Tongue (tissue), 1 donor: ENCODE measurements at regions not wholly inside any gene's neighbourhood (a gene's known extent, or its start where the extent isn't known, plus 50 kb on each side); places are given as distances from the start of the nearest gene placed in this dataset.

Experiments used
- DNase-seq: peaks from one replicate; pipeline ENCODE4 v3.0.0-alpha.2; 2015

DNA sequence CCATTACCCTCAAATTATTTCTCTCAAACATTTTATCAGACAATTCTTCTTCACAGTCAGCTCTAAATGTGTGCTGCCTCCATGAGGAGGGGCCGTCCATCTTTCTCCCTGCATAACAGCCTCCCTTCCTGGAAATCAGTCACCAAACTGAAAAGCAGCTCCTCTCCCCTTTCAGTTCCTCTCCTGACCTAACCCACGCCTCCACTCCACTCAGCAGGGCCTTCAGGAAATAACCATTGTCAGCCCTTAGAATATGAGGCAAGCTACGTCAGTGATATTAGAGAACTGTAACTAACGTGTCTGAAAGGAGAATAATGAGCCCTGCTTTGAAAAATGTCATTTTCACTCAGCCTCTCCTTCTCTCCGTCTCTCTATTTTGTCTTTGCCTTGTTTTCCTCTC lies 116.2 kb downstream of the OLFM4 start:
- peak; percentile 20 for DNase-seq

DNA sequence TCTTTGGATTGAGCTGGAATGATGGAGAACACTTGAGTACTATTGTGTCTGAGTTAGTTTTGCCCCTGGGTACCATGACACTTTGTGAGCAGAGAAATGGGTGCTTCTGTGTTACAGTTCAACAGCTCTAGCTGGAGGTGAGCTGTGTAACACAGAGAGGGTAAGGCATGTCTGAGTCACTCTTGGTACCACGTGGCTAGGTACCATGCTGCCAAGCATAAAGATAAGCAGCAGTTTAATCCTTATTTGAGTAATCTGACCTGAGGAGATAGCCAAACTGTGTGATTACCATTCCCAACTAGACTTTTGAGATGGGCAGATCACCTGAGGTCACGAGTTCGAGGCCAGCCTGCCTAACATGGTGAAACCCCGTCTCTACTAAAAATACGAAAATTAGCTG lies 122.0 kb downstream of the OLFM4 start:
- no peak for DNase-seq

DNA sequence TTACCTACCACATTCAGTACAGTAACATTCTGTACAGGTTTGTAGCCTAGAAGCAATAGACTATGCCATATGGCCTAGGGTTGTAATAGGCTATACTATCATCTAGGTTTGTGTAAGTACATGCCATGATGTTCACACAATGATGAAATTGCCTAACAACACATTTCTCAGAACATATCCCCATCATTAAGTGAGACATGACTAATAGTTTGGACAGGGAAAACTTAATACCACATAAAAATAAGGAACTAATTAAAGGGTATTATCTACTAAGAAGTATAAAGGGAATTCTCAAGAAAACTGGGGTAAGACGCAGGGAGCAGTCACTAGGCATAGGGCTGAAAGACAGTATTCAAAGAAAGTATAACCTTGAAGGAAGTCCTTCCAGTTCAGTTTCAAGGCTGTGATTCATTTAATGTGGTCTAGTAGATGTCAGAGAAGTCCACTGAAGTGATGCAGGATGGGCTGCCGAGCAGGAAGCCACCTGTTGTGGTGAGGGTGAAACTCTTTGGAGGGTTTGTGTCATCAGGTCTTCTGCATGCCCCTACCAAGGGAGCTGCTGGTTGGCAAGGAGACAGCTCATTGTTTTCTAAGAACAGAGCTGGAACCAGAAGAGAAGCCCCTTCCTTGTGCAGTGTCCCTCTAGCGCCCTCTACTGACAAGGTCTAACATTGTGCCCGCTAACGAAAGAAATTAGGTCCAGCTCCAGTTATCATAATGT lies 122.9 kb downstream of the OLFM4 start:
- DNase-seq: peak; percentile 86

DNA sequence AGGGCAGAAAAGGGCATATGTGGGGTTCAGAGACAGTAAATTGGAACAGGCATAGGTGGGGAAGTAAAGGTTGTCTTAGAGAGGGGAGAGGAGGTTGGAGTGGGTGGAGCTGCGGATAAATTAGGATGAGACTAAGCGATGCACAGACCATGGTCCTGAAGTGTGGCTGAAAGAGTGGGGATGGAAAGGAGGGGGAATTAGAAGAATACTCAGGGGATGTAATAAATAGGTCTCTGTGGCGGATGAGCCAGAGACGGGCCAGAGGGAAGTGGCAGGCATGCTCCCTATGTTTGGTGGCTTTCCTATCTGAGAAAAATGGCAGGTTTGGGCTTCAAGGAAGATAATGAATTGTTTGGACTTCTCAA lies 123.4 kb downstream of the OLFM4 start:
- DNase-seq: no peak

DNA sequence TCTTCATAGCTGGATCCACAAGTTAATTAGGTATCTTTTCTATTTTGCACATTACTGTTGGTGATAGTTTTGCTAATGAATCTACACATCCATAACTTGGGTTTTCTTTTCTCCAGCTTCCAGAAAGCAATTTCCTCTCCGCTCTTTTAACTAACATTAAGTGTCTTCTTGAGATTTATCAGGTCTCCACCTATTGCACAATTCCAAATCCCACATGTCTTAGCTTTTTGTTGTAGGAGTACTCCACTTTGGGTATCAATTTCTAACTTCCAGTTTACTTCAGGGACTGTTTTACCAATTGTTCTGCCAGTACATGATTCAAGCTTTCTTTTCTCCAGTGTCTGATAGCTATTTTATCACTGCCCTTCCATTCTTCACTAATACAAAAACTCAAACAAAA lies 129.6 kb downstream of the OLFM4 start:
- no peak for DNase-seq

DNA sequence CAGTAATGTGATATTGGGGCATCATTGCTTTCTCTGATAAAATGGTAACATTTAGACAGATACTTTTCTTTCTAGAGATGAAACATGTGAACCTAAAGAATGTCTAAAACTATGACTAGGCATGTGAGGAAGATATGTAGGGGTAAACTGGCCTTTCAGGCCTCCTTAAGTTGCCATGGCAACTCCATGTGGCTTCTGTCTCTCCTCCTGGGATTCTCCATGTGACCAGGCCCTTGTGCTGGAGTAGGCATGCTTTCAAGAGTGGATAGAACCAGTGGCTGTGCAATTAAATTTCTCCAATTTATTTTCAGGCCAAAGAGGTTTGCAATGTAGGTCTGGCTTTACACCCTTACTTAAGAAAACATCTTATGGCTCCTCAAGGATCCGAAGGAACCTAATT lies 130.8 kb downstream of the OLFM4 start:
- no peak for DNase-seq

DNA sequence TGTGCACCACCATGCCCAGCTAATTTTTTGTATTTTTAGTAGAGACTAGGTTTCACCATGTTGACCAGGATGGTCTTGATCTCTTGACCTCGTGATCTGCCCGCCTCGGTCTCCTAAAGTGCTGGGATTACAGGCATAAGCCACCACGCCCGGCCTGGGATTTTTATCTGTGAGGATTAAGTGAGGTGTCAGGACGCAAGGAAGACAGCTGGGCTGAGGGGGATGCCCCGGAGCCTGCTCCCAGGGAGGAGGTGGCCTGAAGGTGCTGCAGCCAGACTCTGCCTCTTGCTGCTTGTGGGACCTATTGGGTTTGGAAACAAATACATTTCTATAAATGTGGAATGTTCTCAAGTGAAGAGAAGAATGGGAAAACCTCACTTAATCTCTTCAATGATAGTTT lies 131.6 kb downstream of the OLFM4 start:
- DNase-seq: no peak

DNA sequence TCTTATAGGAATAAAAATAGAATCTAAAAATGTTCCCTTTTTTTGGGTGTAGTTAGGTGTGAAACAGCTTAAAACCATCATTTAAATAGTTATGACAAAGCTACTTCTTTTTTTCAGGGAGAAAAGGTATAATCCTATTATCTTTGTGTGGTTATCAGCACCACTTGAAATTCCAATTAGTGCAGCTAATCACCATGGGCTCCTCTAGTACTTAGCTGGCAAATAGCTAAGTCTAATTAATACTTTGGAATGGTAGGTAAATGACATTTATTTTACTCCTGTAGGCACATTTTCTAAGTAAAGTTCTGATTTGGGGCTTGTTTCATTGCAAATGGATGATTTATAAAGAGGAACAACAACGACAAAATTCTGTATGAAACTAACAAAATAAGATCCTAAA lies 132.6 kb downstream of the OLFM4 start:
- DNase-seq: no peak

DNA sequence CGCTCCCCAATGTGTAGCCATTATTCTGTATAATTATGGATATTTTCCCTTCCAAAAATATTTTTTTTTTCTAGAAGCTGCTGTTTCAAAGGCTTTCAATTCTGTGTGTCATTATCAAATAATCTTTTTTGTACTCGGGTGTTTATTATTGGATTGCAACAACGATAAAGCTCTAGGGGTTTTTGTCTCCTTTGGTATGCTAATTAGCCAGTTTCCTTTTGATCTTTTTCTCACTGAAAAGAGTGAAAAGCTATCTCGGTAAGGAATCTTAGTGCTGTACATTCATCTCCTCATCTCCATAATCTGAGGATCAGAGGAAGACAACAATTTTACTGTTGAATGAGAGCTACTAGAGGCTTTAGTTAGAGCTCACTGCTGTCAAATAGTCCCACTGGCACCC lies 136.6 kb downstream of the OLFM4 start:
- DNase-seq: no peak

DNA sequence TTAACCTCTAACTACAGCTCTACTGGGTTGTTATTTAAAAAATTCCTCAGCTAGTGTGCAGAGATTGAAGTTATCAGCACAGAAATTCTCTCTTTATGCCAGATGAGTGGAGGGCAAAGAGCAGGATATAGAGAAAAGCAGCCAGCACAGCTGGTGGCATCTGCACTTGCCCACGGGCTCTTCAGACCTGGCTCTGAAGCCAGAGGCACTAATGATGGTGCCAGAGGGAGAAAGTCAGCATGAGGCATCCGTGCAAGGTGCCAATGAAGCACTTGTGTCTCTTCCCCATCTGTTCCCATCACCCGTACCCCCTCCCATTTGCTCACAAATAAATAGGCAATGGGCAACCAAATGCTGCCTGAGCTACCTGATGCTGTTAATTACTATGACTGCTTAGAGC lies 138.9 kb downstream of the OLFM4 start:
- peak; percentile 55 for DNase-seq

DNA sequence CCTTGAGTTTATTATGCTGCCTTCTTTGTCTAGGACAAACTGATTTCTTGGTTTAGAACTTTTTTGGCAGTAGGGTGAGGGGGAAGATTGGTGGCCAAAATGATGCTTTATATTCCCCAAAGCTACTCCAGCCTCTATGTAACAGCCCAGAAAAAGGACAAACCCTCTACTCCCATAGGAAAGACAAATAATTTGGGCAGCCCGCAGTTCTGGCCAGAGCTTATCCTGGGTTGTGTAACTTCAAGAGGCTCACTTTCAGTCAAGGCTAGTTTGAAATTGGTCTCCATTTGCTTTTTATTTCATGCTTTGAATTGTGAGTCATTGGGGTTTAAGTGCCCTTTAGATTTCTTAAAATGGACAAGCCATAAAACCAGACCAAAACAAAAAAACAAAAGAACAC lies 142.3 kb downstream of the OLFM4 start:
- DNase-seq: no peak

DNA sequence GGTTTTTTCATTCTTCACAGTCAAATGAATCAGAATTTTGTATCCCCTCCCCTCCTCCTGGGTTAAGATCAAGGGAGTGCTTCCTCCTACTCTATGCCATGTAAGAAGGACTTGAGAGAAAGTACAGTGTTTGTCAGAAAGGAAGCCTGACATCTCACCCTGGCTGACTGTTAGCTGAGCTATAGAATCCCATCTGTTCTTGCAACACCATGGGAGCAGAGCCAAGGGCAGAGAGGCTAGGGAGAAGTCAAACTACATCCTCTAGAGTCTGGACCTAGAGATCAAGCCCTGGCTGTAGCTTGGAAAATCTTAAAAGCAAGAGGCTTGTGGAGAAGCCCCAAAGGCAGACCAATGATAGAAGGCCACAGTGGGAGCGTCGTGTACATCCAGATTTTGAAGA lies 145.9 kb downstream of the OLFM4 start:
- no peak for DNase-seq

DNA sequence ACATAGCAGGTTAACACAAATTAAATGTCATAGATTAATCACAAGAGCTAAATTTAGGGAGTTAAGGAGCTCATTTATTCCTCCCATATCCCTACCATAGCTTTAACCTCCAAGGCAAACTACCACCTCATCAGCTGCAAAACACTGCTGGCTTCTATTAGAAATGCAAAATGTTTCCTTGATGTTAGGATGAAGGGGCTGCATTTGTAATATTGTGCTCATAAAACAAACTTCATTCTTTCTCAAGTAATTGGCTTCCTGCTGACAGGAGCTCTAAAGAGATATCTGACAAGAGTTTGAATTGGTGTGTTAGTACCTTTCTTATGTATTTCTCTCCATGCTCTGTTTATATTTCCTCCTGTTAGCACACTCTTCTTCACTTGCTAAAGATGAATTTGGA lies 152.1 kb downstream of the OLFM4 start:
- no peak for DNase-seq

DNA sequence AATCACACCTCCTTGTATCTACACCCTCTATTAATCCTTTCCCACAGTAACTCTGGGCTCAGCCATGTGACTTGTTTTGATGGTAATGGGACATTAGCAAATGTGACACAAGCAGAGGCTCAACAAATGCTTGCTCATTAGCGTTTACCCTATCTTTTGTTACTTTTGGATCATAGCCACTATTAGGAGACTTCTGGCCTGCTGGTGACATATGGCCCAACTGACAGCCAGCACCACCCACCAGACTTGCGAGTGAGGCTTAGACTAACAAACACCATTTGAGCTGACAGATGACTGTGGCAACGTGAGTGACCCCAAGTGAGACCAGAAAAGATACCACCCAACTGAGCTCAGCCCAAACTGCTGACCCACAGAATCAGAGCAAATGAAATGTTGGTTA lies 154.1 kb downstream of the OLFM4 start:
- DNase-seq: no peak

DNA sequence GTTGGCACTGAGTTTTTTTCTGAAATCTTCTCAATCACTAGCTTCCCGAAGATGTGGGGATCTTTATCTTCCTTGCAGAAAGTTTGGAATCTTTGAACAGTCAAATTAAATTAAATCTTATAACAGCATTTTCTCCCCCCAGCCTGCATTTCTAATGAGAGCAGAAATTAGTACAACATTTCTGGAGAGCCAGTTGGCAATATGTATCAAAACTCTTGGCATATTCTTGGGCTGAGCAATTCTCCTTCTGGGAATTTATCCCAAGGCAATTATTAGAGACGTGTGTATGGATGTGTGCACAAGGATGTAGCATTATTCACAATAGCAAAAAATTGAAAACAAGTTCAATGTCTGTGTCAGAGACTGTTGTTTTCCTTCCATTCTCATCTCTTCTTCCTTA lies 159.5 kb downstream of the OLFM4 start:
- DNase-seq: no peak

DNA sequence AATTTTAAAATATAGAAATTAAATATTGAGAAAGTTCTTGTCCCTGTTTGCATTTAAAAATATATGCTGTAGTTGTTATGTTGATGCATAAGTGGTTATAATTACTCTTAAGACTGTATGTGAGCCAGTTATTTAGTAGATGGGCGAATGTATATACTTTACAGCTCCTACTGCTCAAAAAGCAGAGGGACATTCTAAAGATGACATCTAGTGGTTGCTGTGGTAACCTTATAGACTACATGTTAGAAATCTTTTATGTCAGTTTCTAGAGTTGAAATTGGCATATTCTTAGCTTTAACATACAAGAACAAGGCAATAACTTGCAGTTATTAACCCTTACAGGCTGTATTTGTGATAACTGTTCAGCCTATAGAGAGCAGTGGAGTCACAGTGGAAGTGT lies 160.5 kb downstream of the OLFM4 start:
- DNase-seq: peak; percentile 24

DNA sequence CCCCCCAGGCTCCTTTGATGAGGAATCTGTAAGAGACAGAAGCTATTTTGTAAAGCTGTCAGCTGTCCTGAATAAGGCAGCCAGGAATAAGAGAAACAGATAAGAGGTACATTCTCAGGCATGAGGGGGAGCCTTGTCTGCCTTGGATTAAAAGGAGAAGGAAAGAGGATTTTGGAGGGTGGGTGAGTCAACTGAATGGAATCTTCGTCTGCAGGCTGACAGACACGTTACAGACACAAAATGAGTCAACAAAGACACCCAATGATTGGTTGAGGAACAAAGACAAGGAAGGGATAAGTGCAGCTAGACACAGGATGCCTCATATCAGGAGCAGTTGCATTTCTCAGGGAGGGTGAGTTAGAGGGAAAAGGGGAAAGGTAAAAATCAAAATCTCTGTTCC lies 162.5 kb downstream of the OLFM4 start:
- no peak for DNase-seq

DNA sequence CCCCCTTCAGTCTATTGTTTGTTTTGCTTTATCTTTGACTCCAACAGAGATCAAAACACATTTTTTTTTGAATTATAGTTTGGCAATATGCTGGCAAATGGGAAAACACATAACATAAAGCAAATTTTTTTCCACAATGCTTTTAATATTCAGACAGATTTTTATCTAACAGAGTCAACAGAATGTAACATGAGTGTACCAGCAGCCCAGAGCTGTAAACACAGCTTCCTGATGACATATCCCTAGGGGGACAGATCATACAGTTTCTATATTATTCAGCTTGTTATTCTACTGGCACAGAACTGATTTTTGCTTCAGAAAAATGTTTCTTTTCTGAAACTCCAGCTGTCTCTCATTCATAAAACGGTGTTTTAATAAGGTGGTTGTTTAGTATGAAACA lies 168.8 kb downstream of the OLFM4 start:
- DNase-seq: no peak

DNA sequence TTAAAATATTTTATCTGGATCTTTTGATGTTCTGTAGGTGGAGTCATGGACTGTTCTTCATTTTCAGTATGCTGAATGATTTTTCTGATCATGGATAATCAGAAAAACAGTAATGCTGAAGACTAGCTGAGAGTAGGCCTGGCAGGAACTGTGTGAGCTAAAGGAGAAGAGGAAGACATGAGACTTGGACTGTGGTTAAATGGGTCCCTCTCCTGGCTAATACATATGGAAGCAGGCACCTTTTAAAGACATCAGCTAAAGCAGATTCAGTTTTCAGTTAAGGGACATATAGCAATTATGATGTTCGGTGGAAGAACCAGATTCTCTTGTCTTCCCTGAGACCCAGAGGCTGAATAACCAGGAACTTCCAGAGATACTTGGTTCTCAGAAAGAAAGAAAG lies 169.4 kb downstream of the OLFM4 start:
- DNase-seq: peak; percentile 16

DNA sequence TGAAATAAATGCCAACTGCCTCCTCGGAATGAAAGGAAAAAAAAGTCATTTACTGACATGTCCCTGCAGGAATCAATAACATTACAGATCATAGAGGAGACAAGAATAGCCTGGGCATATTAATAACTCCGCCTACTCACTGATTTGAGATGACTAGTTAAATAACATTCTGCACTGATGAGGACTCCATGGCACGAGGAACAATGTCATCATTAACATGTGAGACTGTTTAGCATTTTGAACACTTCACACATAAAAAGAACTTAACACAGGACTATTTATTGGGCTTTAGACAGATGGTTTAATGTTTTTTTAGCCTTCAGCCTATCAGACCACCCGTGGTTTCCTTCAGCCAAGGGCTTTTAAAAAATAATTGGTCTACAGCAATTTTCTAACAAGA lies 170.1 kb downstream of the OLFM4 start:
- DNase-seq: no peak

DNA sequence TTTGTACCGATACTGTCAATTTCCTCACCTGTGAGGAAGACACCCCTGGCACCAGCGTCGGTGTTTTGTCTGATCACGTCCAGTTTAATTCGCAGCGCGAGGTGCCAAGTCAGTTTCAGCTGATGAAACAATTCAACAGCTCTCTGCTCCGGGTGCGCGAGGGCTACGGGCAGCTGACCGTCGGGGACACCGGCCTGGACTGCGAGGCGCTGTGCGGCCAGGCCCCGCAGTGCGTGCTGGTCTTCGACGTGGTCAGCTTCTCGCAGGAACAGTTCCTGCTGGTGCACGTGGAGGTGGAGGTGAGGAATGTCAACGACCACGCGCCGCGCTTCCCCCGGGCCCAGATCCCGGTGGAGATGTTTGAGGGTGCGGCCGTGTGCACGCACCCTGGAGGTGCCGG lies 171.5 kb downstream of the OLFM4 start:
- DNase-seq: no peak

DNA sequence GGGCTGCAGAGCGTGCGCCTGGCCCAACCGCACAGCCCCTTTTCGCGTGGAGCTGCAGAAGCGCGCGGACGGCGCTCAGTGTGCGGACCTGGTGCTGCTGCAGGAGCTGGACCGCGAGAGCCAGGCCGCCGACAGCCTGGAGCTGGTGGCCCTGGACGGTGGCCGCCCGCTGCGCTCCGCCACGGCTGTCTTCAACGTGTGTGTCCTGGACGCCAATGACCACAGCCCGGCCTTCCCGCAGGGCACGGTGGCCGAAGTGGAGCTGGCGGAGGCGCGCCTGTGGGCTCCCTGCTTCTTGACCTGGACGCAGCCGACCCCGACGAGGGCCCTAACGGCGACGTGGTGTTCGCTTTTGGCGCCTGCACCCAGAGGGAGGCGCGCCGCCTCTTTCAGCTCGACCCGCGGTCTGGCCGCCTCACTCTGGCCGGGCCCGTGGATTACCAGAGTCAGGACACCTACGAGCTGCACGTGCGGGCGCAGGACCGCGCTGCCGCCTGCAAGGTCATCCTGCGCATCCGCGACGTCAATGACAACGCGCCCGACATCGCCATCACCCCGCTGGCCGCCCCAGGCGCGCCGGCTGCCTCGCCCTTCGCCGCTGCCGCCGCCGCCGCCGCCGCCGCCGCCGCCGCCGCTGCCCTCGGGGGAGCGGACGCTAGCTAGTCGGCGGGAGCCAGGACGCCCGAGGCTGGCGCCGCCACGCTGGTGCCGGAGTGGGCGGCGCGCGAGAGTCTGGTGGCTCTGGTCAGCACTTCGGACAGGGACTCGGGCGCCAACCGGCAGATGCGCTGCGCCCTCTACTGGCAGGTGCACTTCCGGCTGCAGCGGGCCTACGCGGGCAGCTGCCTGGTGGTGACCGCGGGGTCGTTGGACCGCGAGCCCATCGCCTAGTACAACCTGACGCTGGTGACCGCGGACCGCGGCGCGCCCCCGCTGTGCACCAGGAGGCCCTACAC lies 172.2 kb downstream of the OLFM4 start:
- DNase-seq: peak; percentile 83

DNA sequence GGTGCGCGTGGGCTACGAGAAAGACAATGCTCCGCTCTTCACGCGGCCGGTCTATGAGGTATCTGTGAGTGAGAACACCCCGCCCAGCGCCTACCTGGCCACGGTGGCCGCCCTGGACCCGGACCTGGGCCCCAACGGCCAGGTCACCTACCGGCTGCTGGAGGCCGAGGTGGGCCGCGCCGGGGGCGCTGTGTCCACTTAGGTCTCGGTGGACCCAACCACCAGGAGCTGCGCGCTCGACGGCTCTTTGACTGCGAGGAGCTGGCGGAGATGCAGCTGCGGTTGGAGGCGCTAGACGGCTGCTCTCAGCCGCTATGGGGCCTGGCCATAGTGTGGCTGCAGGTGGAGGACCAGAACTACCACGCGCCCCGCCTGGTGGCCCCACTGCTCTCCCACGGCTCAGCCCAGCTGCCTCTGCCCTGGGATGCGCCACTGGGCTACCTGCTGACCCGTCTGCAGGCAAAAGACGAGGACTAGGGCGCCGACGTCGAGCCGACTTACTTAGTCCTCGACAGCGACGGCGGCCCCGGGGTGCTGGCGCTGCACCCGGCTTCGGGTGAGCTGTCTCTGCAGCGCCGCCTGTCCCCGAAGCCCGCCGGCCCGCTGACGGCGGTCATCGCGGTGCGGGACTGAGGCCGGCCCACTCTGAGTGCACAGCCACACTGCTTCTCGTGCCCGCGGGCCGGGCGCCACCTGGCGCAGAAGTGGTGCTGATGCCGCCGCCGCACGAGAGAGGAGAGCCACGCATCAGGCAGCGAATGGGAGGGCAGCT lies 173.0 kb downstream of the OLFM4 start:
- peak; percentile 36 for DNase-seq
